HG03432 (cell line): ENCODE measurements at regions not wholly inside any gene's neighbourhood (a gene's known extent, or its start where the extent isn't known, plus 50 kb on each side); places are given as distances from the start of the nearest gene placed in this dataset.
"Not testable (repeated sequence)": the region's sequence is repeated elsewhere in the genome, so short reads cannot be mapped to it uniquely, and the experiment has no call there.

Experiments used
- ATAC-seq: cut with Tn5 transposase; IDR thresholded peaks from one replicate; pipeline ENCODE4 v1.9.1; 2021; ENCODE audit warnings: mild to moderate bottlenecking, moderate library complexity; ENCODE audit not compliant: unreplicated experiment

- ATAC-seq, result no peak
These were observed 379.7 kb downstream of the BMP2 start for GRCh38 chr20:7147220-7147601.

- ATAC-seq, result no peak
These were observed 384.4 kb downstream of the BMP2 start for GRCh38 chr20:7151676-7152470.

GRCh38 chr20:7155282-7155681 is 387.8 kb downstream of the BMP2 start:
- ATAC-seq, result no peak

- no peak for ATAC-seq
These were observed 388.3 kb downstream of the BMP2 start for GRCh38 chr20:7155794-7156193.

- ATAC-seq, result no peak
These were observed 392.4 kb downstream of the BMP2 start for GRCh38 chr20:7159903-7160302.

- ATAC-seq, result no peak
These were observed 394.2 kb downstream of the BMP2 start for GRCh38 chr20:7161690-7162089.

GRCh38 chr20:7171911-7172310 is 404.4 kb downstream of the BMP2 start:
- ATAC-seq, result no peak

GRCh38 chr20:7174554-7174953 is 407.1 kb downstream of the BMP2 start:
- no peak for ATAC-seq

GRCh38 chr20:7175827-7176226 is 408.3 kb downstream of the BMP2 start:
- not testable (repeated sequence) for ATAC-seq

GRCh38 chr20:7178004-7178403 is 410.5 kb downstream of the BMP2 start:
- ATAC-seq, result no peak

GRCh38 chr20:7180256-7181045 is 413.0 kb downstream of the BMP2 start:
- ATAC-seq, result no peak

GRCh38 chr20:7189231-7189630 is 421.7 kb downstream of the BMP2 start:
- ATAC-seq, result no peak

GRCh38 chr20:7193681-7194080 is 426.2 kb downstream of the BMP2 start:
- ATAC-seq, result no peak

- no peak for ATAC-seq
These were observed 428.2 kb downstream of the BMP2 start for GRCh38 chr20:7195704-7196103.

GRCh38 chr20:7196481-7196880 is 429.0 kb downstream of the BMP2 start:
- no peak for ATAC-seq

GRCh38 chr20:7199861-7200260 is 432.4 kb downstream of the BMP2 start:
- no peak for ATAC-seq

GRCh38 chr20:7207186-7207798 is 439.8 kb downstream of the BMP2 start:
- no peak for ATAC-seq

GRCh38 chr20:7210910-7211309 is 443.4 kb downstream of the BMP2 start:
- no peak for ATAC-seq

GRCh38 chr20:7214081-7214740 is 446.7 kb downstream of the BMP2 start:
- ATAC-seq, result no peak

GRCh38 chr20:7217606-7218005 is 450.1 kb downstream of the BMP2 start:
- ATAC-seq, result no peak

- no peak for ATAC-seq
These were observed 453.3 kb downstream of the BMP2 start for GRCh38 chr20:7220755-7221154.
